ENCODE measurements at regions not wholly inside any gene's neighbourhood (a gene's known extent, or its start where the extent isn't known, plus 50 kb on each side); places are given as distances from the start of the nearest gene placed in this dataset.
A peak's percentile ranks its signal among the peaks of the same experiment; 100 is the strongest.

DNA sequence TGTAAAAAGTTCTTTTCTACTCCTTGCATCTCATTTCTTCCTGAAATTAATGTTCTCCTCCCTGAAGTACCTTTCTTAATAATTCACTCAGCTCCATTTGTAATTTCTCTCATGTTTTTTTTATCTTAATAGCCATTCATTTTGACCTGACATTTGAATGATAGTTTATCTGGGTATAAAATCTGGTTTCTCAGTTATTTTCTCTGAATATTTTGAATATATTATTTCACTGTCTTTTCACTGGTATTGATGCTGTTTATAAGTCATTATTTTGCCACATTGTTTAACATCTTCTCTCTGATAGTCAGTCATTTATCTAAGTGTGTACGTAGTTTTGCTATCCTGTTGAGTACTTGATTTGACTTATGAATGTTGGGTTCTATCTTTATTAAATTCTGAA, 68.8 kb upstream of the ARHGAP18 start:
- no peak for DNase-seq

DNA sequence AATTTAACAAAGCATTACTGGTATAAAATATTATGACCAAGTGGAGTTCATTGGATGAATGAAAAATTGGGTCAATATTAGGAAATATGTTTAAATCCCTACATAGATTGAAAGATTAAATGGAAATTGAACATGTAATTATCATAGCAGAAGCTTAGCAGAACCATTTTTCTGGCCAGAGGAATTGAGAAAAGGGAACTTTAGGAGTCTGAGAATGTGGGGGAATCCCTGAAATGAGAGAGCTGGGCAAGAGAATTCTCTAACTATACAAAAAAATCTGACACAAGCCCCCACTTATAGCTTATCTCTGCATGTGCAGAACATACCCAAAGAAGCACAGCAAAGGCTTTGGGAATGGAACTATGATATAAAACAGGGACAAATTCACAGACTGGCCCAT, 67.4 kb upstream of the ARHGAP18 start:
- no peak for DNase-seq

DNA sequence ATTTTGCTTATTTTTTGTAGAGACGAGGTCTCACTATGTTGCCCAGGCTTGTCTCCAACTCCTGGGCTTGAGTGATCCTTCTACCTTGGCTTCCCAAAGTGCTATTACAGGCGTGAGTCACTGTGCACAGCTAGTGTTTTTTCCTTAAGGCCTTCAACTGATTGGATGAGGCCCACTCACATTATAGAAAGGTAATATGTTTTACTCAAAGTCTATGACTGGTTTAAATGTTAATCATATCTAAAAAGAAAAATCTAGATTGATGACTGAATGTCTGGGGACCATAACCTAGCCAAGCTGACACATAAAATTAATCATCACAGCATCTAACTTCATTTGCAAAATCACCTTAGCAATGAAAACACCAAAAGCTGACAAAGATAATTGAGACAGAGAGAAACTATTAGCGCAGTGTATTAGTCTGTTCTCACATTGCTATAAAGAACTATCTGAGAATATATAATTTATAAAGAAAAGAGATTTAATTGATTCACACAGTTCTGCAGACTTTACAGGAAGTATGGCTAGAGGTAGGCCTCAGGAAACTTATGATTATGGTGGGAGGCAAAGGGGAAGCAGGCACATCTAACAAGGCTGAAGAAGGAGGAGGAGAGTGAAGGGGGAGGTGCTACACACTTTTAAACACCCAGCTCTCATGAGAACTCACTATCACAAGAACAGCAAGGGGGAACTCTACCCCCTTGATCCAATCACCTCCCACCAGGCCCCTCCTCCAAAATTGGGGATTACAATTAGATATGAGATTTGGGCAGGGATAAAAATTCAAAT, 66.8 kb upstream of the ARHGAP18 start:
- no peak for DNase-seq

DNA sequence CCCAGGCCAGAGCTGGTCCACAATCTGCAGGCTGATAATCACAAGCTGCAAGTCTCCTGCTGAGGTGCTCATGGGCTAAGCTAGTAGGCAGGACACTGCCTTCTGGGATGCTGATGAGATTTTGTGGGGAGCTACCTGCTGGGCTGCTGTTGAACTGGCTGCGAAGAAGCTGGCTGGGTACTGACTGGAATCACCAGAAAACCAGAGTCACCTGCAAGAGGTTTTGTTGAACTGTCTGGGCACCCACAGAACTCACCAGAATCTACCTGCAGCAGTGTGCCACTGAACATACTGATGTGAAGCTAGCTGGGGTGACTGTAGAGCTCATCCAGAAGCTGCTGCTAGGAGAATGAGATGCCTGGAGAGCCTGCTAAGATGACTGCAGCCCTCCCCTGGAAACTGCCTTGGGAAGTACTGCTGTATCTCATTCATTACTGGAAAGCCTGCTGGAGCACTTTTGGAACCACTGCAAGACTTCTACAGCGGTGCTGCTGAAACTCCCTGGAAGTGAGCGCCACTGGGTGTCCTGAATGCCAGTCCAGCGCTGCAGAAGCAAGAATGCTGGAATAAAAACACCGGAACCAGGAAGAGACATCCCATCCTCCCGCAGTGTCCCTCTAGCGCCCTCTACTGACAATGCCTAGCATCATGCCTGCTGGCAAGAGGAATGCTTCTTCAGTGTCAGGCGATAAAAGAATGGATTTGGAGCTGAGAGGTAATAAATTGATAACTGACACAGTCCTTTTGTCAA, 64.9 kb upstream of the ARHGAP18 start:
- DNase-seq, result peak; percentile 40 to 81

DNA sequence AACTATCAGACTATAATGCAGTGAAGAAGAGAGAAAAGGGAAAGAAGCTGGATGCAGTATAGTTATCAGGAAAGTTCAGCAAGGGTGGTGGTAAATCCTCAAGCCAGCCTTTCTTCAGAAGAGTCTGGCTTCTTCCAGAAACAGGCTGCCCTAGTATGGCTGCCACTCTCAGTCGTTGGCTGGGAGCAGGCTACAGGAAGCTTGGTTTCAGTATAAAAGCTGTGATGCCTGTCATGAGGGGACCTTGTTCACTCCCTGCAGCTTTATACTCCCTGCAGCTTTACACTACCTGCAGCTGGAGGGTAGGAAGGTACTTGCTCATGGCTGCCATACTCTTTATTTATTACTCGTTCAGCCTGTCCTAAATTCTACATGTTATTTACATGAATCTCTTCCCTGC, 63.3 kb upstream of the ARHGAP18 start:
- DNase-seq, result no peak

DNA sequence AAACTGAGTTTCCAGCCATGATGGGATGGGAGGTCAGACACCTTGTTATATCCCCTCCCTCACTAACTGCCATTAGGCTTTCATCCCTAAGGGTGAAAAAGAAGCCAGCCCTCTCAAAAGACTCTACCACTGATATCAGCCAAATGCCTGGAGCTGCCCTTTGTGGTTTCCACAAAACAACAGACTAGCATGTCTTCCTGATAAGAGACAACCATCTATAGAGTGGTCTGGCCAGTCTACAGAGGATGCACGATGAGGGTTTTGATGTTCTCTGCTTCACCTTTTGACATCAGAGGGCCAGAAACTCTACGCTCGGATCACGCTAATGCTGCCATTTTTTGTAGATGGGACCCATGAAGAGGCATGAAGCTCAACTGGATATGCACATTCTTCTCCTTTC, 61.7 kb upstream of the ARHGAP18 start:
- no peak for DNase-seq

DNA sequence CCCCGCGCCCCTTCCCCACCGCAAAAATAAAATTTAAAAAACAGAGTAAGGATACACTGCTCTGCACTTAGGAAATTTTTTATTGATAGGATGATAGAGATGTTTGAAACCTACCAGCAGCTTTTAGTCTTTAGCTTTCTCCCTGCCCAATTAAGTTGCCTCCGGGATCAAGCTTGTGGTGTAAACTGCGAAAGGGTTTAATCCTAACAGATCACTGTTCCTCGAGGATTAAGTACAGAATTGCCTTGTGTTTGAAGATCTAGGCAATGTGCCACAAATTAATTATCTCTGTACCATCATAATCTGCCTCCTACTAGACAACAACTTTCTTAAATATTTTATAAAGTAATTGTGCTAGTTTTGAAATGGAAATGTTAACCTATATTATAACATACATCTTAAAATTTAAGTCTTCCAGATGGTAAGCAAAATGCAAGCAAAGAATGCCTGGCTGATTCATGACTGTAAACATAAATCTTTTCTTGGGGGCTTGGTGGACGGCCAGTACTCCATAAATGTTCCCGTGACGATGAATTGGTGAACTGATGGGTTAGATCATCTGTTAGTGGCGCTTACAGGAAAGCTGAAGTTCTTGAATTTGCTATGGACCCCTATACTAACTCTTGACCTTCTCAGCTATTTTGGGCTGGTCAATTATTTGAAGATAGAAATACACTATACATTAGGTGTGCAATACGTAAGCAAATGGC, 58.0 kb upstream of the ARHGAP18 start:
- no peak for DNase-seq

DNA sequence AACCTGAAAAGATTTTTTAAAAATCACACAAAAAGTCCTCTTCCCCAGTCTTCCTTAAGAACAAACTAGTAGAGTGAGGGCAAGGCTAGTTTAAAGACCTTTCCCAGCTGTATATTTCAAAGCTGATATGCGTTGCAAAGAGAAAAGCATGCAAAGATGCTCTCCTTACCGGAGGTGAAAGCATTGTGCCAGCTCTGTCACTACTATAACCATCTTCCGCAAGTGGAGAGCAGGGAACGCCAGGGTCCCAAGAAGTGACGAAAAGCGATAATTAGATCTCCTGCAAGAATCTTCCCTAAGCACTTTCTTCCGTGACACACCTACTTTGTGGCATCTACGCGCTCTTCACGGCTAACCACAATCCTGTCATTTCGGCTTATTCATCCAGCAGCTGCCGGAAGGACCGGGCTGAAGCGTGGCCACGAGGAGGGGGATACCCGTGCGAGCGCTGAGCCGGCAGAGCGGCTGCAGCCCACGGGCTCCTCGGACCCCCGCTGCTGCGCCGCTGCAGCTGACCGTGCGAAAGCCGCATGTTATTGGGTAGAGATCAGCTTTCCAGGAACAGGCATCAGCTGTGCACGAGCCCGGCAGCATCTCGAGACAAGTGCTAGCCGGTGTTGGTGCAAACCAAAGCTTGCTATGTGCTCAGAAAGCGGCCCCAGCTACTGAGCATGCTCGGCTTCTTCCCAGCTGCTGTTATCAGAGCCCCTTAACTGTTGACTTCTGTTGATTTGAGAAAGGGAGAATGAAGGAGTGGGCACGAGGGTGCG, 57.2 kb upstream of the ARHGAP18 start:
- peak; percentile 46 to 78 for DNase-seq

DNA sequence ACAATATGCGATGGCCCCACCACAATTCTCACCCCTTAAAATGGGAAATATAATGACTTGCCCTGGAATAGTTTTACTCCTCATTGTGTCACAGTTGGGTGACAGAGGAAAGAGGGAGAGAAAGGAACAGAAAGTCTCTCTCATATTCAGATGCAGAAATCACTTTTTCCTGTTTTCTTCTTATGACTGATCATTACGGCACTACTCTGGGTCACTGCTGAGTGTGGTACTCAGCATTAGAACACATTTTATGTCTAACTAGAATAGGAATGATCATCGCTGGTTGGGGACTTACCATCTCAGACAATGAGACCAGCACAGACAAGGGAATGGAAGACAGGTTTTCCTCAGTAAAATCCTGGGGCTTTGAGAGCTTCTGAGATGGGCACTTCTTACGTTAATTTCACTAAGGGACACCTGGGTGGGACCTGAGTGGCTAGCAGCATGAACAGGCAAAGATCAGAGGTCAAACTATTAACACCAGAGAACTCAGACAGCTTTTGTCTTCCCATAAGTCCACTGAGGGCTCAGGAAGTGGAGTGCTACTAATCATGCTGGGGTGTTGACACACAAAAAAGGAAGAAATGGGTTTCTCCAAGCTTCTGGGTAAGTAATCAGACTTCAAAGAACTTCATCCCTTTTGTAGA, 54.9 kb upstream of the ARHGAP18 start:
- DNase-seq, result no peak

DNA sequence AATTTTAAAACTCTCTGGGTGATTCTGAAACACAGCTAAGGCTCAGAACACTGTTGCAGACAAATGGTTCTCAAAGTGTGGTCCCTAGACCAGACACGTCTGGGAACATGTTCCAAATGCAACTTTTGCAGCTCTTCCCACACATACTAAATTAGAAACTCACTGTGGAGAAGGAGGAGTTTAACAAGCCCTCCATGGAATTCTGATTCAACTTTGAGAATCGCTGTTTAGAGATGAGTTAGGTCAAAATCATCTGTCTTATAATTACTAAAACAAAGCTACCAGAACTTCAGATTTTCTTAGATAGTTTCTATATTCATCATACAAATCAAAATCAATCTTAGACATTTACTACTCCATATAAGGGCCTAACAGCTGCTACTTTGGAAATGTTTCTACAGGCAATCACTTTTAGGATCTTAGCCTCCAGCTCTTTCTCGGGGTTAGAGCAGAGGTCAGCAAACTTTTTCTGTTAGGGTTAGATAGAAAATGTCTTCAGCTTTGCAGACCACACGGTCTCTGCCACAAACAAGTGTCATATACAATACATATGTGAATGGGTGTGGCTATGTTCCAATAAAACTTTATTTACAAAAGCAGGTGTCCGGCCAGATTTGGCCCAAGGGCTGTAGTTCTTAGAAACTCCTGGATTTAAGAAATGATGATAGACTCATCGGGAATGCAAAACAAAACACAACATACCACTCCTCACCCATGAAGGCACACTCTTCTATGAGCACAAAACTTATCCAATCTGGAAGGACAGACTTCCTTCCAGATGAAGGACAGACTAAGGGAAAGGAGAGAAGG, 50.0 kb upstream of the ARHGAP18 start:
- no peak for DNase-seq
